ENCODE measurements at regions not wholly inside any gene's neighbourhood (a gene's known extent, or its start where the extent isn't known, plus 50 kb on each side); places are given as distances from the start of the nearest gene placed in this dataset.

GRCh38 chr14:66249544-66249943, 236.6 kb upstream of the CCDC196 start:
- TF ChIP-seq POLR2A (IDR thresholded peaks at IDR 0.05), result no peak
- TF ChIP-seq CTCF (IDR thresholded peaks at IDR 0.05), result no peak

Measured in thyroid gland (tissue), 4 donors.